WTC11 (cell line): ENCODE measurements at regions not wholly inside any gene's neighbourhood (a gene's known extent, or its start where the extent isn't known, plus 50 kb on each side); places are given as distances from the start of the nearest gene placed in this dataset.
"Not testable (repeated sequence)": the region's sequence is repeated elsewhere in the genome, so short reads cannot be mapped to it uniquely, and the experiment has no call there.

Experiments used
- ATAC-seq: fragments of 200-7000 bp; cut with Tn5 transposase; 2 replicates; pipeline ENCODE4 v1.10.0; 2021; ENCODE audit warnings: mild to moderate bottlenecking, moderate library complexity
- CTCF ChIA-PET: fragments of 300-600 bp; sonication (Branson Sonifier 250); formaldehyde crosslinking; loops from one replicate; lab custom pipeline; 2021; ENCODE audit warnings: antibody characterized with exemption; lab: Charles Lee
- POLR2A ChIA-PET: fragments of 350-600 bp; sonication (Branson Sonifier 250); formaldehyde crosslinking; loops from one replicate; lab custom pipeline; 2021; ENCODE audit warnings: antibody characterized with exemption; lab: Charles Lee
- DNase-seq: peaks from one replicate; pipeline ENCODE4 v3.0.0; 2021; ENCODE audit warnings: low spot score
- H3K27ac Mint-ChIP-seq: 2 replicates; pipeline ENCODE4 v1.8.0; 2021; ENCODE audit warnings: mixed read lengths
- H3K27me3 Mint-ChIP-seq: 2 replicates; pipeline ENCODE4 v1.8.0; 2021; ENCODE audit warnings: low read depth, mild to moderate bottlenecking, moderate library complexity, mixed read lengths
- H3K36me3 Mint-ChIP-seq: 2 replicates; pipeline ENCODE4 v1.8.0; 2021; ENCODE audit warnings: mixed read lengths
- H3K4me1 Mint-ChIP-seq: 2 replicates; pipeline ENCODE4 v1.8.0; 2022; ENCODE audit warnings: mixed read lengths
- H3K4me3 Mint-ChIP-seq: 2 replicates; pipeline ENCODE4 v1.8.0; 2021; ENCODE audit warnings: mild to moderate bottlenecking, moderate library complexity, mixed read lengths
- H3K9me3 Mint-ChIP-seq: 2 replicates; pipeline ENCODE4 v1.8.0; 2021; ENCODE audit warnings: mixed read lengths
- ATF1 ChIP-seq: sonication (generic); formaldehyde crosslinking; IDR thresholded peaks from 2 replicates; pipeline ENCODE4 v1.8.1; 2023; ENCODE audit warnings: mild to moderate bottlenecking, moderate library complexity, missing genetic modification reagents
- GRHL2 ChIP-seq: fragments of 250-450 bp; sonication (Bioruptor Pico); IDR thresholded peaks from 2 replicates; pipeline ENCODE4 v1.8.0; 2022; ENCODE audit warnings: mild to moderate bottlenecking, moderate library complexity; ENCODE audit not compliant: insufficient replicate concordance, severe bottlenecking
- NR1H2 ChIP-seq: sonication (generic); formaldehyde crosslinking; IDR thresholded peaks from 2 replicates; pipeline ENCODE4 v1.9.0; 2021; ENCODE audit warnings: mild to moderate bottlenecking, moderate library complexity, missing genetic modification reagents
- TEAD4 ChIP-seq: sonication (generic); formaldehyde crosslinking; IDR thresholded peaks from 2 replicates; pipeline ENCODE4 v1.8.0; 2022; ENCODE audit warnings: mild to moderate bottlenecking, missing genetic modification reagents
- TP53 ChIP-seq: sonication (generic); formaldehyde crosslinking; IDR thresholded peaks from 2 replicates; pipeline ENCODE4 v1.8.1; 2023; ENCODE audit warnings: mild to moderate bottlenecking, missing genetic modification reagents
- ZNF138 ChIP-seq: sonication (generic); formaldehyde crosslinking; conservative IDR thresholded peaks from 2 replicates; pipeline ENCODE4 v1.8.1; 2022; ENCODE audit warnings: mild to moderate bottlenecking, moderate library complexity, missing genetic modification reagents
- ZNF219 ChIP-seq: sonication (generic); formaldehyde crosslinking; IDR thresholded peaks from 2 replicates; pipeline ENCODE4 v1.8.0; 2023; ENCODE audit warnings: missing genetic modification reagents, mild to moderate bottlenecking, borderline replicate concordance
- ZNF232 ChIP-seq: sonication (generic); formaldehyde crosslinking; IDR thresholded peaks from 2 replicates; pipeline ENCODE4 v1.8.0; 2022; ENCODE audit warnings: mild to moderate bottlenecking, missing genetic modification reagents
- ZNF423 ChIP-seq: fragments of 250-450 bp; sonication (Bioruptor Pico); IDR thresholded peaks from 2 replicates; pipeline ENCODE4 v2.1.2; 2022; ENCODE audit warnings: mild to moderate bottlenecking, moderate library complexity
- ZNF532 ChIP-seq: fragments of 250-450 bp; sonication (Bioruptor Pico); IDR thresholded peaks from 2 replicates; pipeline ENCODE4 v1.9.0; 2021; ENCODE audit warnings: mild to moderate bottlenecking, borderline replicate concordance
- TF ChIP-seq, protein P1 (sequence below): sonication (generic); formaldehyde crosslinking; conservative IDR thresholded peaks from 2 replicates; pipeline ENCODE4 v1.8.1; 2023; ENCODE audit warnings: mild to moderate bottlenecking, low read depth, missing genetic modification reagents, moderate library complexity
- TF ChIP-seq, protein P2 (sequence below): fragments of 250-450 bp; sonication (Bioruptor Pico); conservative IDR thresholded peaks from 2 replicates; pipeline ENCODE4 v1.9.0; 2021; ENCODE audit warnings: mild to moderate bottlenecking

GRCh38 chr3:77746048-77746447, 706.1 kb downstream of the ROBO2 start:
- Mint-ChIP-seq H3K27ac (no peak overlapping the region), H3K4me1 (no peaks in the 10 kb centered on the region), H3K36me3 (no peaks in the 10 kb centered on the region), H3K27me3 (no peaks in the 10 kb centered on the region), H3K4me3 (no peak overlapping the region), H3K9me3 (no peaks in the 10 kb centered on the region)
- ChIA-PET POLR2A (no interaction called here), CTCF (no interaction called here)
- no peak for TF ChIP-seq NR1H2
- no peak for TF ChIP-seq ZNF219 (CRISPR knock-in tag)
- TF ChIP-seq ZNF532 (CRISPR knock-in tag) = no peak
- TF ChIP-seq ZNF232 (CRISPR knock-in tag) = no peak
- no peak for TF ChIP-seq GRHL2 (CRISPR knock-in tag)
- TF ChIP-seq, protein P1, sequence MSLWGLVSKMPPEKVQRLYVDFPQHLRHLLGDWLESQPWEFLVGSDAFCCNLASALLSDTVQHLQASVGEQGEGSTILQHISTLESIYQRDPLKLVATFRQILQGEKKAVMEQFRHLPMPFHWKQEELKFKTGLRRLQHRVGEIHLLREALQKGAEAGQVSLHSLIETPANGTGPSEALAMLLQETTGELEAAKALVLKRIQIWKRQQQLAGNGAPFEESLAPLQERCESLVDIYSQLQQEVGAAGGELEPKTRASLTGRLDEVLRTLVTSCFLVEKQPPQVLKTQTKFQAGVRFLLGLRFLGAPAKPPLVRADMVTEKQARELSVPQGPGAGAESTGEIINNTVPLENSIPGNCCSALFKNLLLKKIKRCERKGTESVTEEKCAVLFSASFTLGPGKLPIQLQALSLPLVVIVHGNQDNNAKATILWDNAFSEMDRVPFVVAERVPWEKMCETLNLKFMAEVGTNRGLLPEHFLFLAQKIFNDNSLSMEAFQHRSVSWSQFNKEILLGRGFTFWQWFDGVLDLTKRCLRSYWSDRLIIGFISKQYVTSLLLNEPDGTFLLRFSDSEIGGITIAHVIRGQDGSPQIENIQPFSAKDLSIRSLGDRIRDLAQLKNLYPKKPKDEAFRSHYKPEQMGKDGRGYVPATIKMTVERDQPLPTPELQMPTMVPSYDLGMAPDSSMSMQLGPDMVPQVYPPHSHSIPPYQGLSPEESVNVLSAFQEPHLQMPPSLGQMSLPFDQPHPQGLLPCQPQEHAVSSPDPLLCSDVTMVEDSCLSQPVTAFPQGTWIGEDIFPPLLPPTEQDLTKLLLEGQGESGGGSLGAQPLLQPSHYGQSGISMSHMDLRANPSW (CRISPR knock-in tag) = no peak
- DNase-seq (no peak), ATAC-seq (no peak)

GRCh38 chr3:77746892-77747291, 707.0 kb downstream of the ROBO2 start:
- no peak overlapping the region for H3K4me3 Mint-ChIP-seq
- H3K27me3 Mint-ChIP-seq = no peaks in the 10 kb centered on the region
- ChIA-PET POLR2A (no interaction called here), CTCF (no interaction called here)
- no peaks in the 10 kb centered on the region for H3K4me1 Mint-ChIP-seq
- DNase-seq (no peak), ATAC-seq (no peak)
- H3K36me3 Mint-ChIP-seq = no peaks in the 10 kb centered on the region
- TF ChIP-seq TEAD4 (CRISPR knock-in tag) (no peak), NR1H2 (no peak), ZNF423 (CRISPR knock-in tag) (no peak), TP53 (no peak), ATF1 (CRISPR knock-in tag) (no peak), ZNF138 (CRISPR knock-in tag) (no peak)
- TF ChIP-seq, protein P2, sequence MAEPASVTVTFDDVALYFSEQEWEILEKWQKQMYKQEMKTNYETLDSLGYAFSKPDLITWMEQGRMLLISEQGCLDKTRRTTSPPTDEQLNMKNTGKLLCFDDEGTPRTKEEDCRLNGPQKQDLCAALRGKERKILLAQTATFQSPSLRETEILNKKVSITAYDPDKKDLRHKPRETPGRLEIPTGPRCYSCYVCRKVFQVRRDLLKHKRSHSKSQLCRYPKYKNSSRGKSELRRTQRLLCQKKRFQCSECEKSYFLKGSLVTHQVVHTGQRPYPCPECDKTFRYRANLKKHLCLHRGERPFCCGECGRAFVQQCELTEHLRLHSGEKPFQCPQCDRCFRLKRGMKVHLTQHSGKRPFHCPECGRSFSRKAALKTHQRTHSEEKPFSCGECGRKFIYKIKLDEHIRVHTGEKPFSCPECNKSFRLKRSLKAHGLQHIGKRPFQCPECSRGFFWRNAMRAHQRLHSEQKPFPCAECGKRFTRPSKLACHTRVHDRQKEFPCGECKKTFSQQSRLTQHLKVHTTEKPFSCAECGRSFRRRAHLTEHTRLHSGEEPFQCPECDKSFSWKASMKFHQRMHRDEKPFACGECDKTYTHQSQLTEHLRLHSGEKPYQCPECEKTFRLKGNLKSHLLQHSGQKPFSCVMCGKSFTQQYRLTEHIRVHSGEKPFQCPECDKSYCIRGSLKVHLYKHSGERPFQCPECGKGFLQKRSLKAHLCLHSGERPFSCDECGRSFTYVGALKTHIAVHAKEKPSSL (CRISPR knock-in tag) = no peak
- no peak overlapping the region for H3K27ac Mint-ChIP-seq
- H3K9me3 Mint-ChIP-seq = no peaks in the 10 kb centered on the region

DNA sequence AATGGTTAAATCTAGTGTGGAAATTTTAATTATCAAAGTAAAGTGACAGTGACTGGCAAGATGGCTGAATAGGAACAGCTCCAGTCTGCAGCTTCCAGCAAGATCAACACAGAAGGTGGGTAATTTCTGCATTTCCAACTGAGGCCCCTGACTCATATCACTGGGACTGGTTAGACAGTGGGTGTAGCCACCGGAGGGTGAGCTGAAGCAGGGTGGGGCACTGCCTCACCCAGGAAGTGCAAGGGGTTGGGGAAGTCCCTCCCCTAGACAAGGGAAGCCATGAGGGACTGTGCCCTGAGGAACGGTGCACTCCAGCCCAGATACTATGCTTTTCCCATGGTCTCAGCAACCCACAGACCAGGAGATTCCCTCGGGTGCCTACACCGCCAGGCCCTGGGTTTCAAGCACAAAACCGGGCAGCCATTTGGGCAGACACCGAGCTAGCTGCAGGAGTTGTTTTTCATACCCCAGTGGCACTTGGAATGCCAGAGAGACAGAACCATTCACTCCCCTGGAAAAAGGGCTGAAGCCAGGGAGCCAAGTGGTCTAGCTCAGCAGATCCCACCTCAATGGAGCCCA, 716.6 kb downstream of the ROBO2 start:
- H3K27me3 Mint-ChIP-seq, DNase-seq, ATAC-seq, H3K4me3 Mint-ChIP-seq, POLR2A ChIA-PET, H3K4me1 Mint-ChIP-seq, H3K27ac Mint-ChIP-seq, CTCF ChIA-PET: not testable (repeated sequence)
- Mint-ChIP-seq H3K36me3 (peaks cover 45% of the 10 kb centered on the region), H3K9me3 (peaks cover 57% of the 10 kb centered on the region)
